ENCODE measurements at regions not wholly inside any gene's neighbourhood (a gene's known extent, or its start where the extent isn't known, plus 50 kb on each side); places are given as distances from the start of the nearest gene placed in this dataset.

DNA sequence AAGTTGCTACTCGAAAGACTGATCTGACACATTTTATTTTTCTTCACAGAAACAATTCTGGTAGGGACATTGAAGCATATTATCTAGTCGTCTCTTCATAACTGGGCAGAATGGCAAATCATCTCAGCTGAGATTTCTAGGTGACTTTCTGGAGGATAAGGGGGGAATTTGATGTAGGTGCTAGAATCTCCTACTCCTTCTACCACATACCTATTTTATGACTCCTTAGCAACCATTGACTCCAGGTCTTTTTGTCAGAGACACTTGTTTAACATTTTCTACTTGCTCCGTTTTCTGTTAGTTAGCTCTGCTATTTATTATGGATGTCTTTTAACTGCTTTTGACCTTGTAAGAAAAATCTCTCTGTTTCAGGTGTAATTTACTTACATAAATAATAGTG, 380.9 kb upstream of the SEMA3C start:
- no peak overlapping the region for H3K4me2 ChIP-seq
- no peaks in the 10 kb centered on the region for H3K27me3 ChIP-seq (ENCODE audit: insufficient read depth, low read depth)
- H3K36me3 ChIP-seq (ENCODE audit: insufficient read depth) = no peaks in the 10 kb centered on the region
- H4K20me1 ChIP-seq (ENCODE audit: insufficient read depth) = no peaks in the 10 kb centered on the region
- no peak overlapping the region for H3K27ac ChIP-seq
- H3K9ac ChIP-seq = no peak overlapping the region
- H2AFZ ChIP-seq (ENCODE audit: low read depth) = no peak overlapping the region
- no peaks in the 10 kb centered on the region for H3K4me1 ChIP-seq (ENCODE audit: low read depth, poor library complexity, severe bottlenecking)
- H3K79me2 ChIP-seq (ENCODE audit: insufficient read depth, low read depth) = no peaks in the 10 kb centered on the region
- TF ChIP-seq CTCF (conservative IDR thresholded peaks at IDR 0.05; ENCODE audit: low read depth, low read length) = no peak
- no peak overlapping the region for H3K4me3 ChIP-seq (IDR thresholded peaks at IDR 0.05; ENCODE audit: insufficient read depth, low read depth, low read length)

- Histone ChIP-seq H3K9ac (no peak overlapping the region), H3K27ac (no peak overlapping the region), H2AFZ (ENCODE audit: low read depth) (no peak overlapping the region), H3K27me3 (ENCODE audit: insufficient read depth, low read depth) (no peaks in the 10 kb centered on the region), H3K4me1 (ENCODE audit: low read depth, poor library complexity, severe bottlenecking) (no peaks in the 10 kb centered on the region), H3K4me2 (no peak overlapping the region), H3K79me2 (ENCODE audit: insufficient read depth, low read depth) (no peaks in the 10 kb centered on the region), H3K36me3 (ENCODE audit: insufficient read depth) (no peaks in the 10 kb centered on the region), H3K4me3 (IDR thresholded peaks at IDR 0.05; ENCODE audit: insufficient read depth, low read depth, low read length) (no peak overlapping the region), H4K20me1 (ENCODE audit: insufficient read depth) (no peaks in the 10 kb centered on the region)
- TF ChIP-seq CTCF (conservative IDR thresholded peaks at IDR 0.05; ENCODE audit: low read depth, low read length) = no peak
Observed at GRCh38 chr7:81298951-81299666, 380.3 kb upstream of the SEMA3C start.

- Histone ChIP-seq H3K9ac (no peak overlapping the region), H3K79me2 (ENCODE audit: insufficient read depth, low read depth) (no peaks in the 10 kb centered on the region), H3K27ac (no peak overlapping the region), H3K27me3 (ENCODE audit: insufficient read depth, low read depth) (no peaks in the 10 kb centered on the region), H3K36me3 (ENCODE audit: insufficient read depth) (no peaks in the 10 kb centered on the region), H2AFZ (ENCODE audit: low read depth) (no peak overlapping the region), H4K20me1 (ENCODE audit: insufficient read depth) (no peaks in the 10 kb centered on the region), H3K4me3 (IDR thresholded peaks at IDR 0.05; ENCODE audit: insufficient read depth, low read depth, low read length) (no peak overlapping the region), H3K4me1 (ENCODE audit: low read depth, poor library complexity, severe bottlenecking) (no peaks in the 10 kb centered on the region), H3K4me2 (no peak overlapping the region)
- no peak for TF ChIP-seq CTCF (conservative IDR thresholded peaks at IDR 0.05; ENCODE audit: low read depth, low read length)
Observed at GRCh38 chr7:81297317-81297716, 378.5 kb upstream of the SEMA3C start.

GRCh38 chr7:81296726-81297125, 377.9 kb upstream of the SEMA3C start:
- no peaks in the 10 kb centered on the region for H3K79me2 ChIP-seq (ENCODE audit: insufficient read depth, low read depth)
- no peaks in the 10 kb centered on the region for H4K20me1 ChIP-seq (ENCODE audit: insufficient read depth)
- no peak for TF ChIP-seq CTCF (conservative IDR thresholded peaks at IDR 0.05; ENCODE audit: low read depth, low read length)
- H3K27ac ChIP-seq = no peak overlapping the region
- no peak overlapping the region for H3K9ac ChIP-seq
- H3K4me3 ChIP-seq (IDR thresholded peaks at IDR 0.05; ENCODE audit: insufficient read depth, low read depth, low read length) = no peak overlapping the region
- H3K4me2 ChIP-seq = no peak overlapping the region
- no peak overlapping the region for H2AFZ ChIP-seq (ENCODE audit: low read depth)
- no peaks in the 10 kb centered on the region for H3K4me1 ChIP-seq (ENCODE audit: low read depth, poor library complexity, severe bottlenecking)
- H3K36me3 ChIP-seq (ENCODE audit: insufficient read depth) = no peaks in the 10 kb centered on the region
- H3K27me3 ChIP-seq (ENCODE audit: insufficient read depth, low read depth) = no peaks in the 10 kb centered on the region

Data from KMS-11 (cell line).